ENCODE measurements at regions not wholly inside any gene's neighbourhood (a gene's known extent, or its start where the extent isn't known, plus 50 kb on each side); places are given as distances from the start of the nearest gene placed in this dataset.
"Not testable (repeated sequence)": the region's sequence is repeated elsewhere in the genome, so short reads cannot be mapped to it uniquely, and the experiment has no call there.

- H4K8ac ChIP-seq (ENCODE audit: low read depth in 2 of 2, low read length in 2 of 2); intact Hi-C loops (cut with micrococcal nuclease); H3K27ac ChIP-seq (ENCODE audit: insufficient read depth, low read length); H2BK15ac ChIP-seq (ENCODE audit: low read depth, low read length); H2BK120ac ChIP-seq (ENCODE audit: low read depth, low read length); H4K91ac ChIP-seq (ENCODE audit: insufficient read depth, low read depth, low read length); H3K9me3 ChIP-seq (ENCODE audit: control insufficient read depth, insufficient read depth, low read length); H3K9ac ChIP-seq (ENCODE audit: low read depth, low read length); H3K9me1 ChIP-seq (ENCODE audit: insufficient read depth, low read length); H4K5ac ChIP-seq (ENCODE audit: low read depth, low read length); BruUV-seq (replicated peaks); H3K18ac ChIP-seq (ENCODE audit: low read depth, low read length); H3K56ac ChIP-seq (ENCODE audit: extremely low read depth, insufficient read depth, low read length); H4K20me1 ChIP-seq (ENCODE audit: insufficient read depth, low read length); H2AK9ac ChIP-seq (replicated peaks; ENCODE audit: low read depth, low read length, poor library complexity); H3K27me3 ChIP-seq (ENCODE audit: control insufficient read depth, insufficient read depth, low read length); H3K79me1 ChIP-seq (ENCODE audit: low read depth in 1 of 2, low read length in 2 of 2); H3K4me1 ChIP-seq (ENCODE audit: control insufficient read depth, insufficient read depth, low read length); H2AK5ac ChIP-seq (ENCODE audit: low read depth, low read length); dilution Hi-C loops (cut with HindIII; ENCODE audit: low sequenced_read_pairs, unreplicated experiment); H2BK20ac ChIP-seq (ENCODE audit: low read depth, low read length); H3K14ac ChIP-seq (replicated peaks; ENCODE audit: low read depth, low read length); H3K23ac ChIP-seq (ENCODE audit: low read depth, low read length); H3K4ac ChIP-seq (ENCODE audit: low read depth, low read length); POLR2A ChIA-PET (ENCODE audit: unreplicated experiment); H2BK5ac ChIP-seq (ENCODE audit: low read depth, low read length, poor library complexity, severe bottlenecking); H3K36me3 ChIP-seq (ENCODE audit: control insufficient read depth, insufficient read depth, low read length): not testable (repeated sequence)
- WGBS, 2 experiments (ENCODE audit: extremely low coverage in 2 of 2, insufficient read length in 1 of 2) = 1% methylated on average over 26 of the region's 52 CpGs; no CpG with 5 or more reads in 1 of the 2 experiments
- ATAC-seq (ENCODE audit: low read depth) = peak; percentile 72
- Histone ChIP-seq H2AFZ (replicated peaks; ENCODE audit: low read length, poor library complexity) (peak overlapping the region; percentile 76), H3K4me2 (ENCODE audit: low read depth, low read length) (peak overlapping the region; percentile 77), H3K4me3 (ENCODE audit: insufficient read depth, low read depth, low read length) (peak overlapping the region; percentile 35; the same call in 1 of the 2 replicates)
- in situ Hi-C loops (cut with MboI; ENCODE audit: low sequenced_read_pairs) = loop anchor here (25.0 kb wide), 1 partner anchor 112 kb away; no protein-coding TSS in a partner anchor
- DNase-seq = peak; percentile 29
- CTCF ChIA-PET = interaction anchor here (0.6 to 0.7 kb wide), 3 partner anchors 10 to 152 kb away, joined by 3 to 4 read pairs (median 3); no protein-coding TSS in a partner anchor
- TF ChIP-seq RAD21 (IDR thresholded peaks at IDR 0.05; ENCODE audit: low read length) (peak; percentile 70), SMC3 (IDR thresholded peaks at IDR 0.05; ENCODE audit: low read depth, low read length) (peak; percentile 71), CTCF (conservative IDR thresholded peaks at IDR 0.05; ENCODE audit: low read depth, low read length) (peak; percentile 76), MXI1 (IDR thresholded peaks at IDR 0.05; ENCODE audit: borderline replicate concordance, low read depth, low read length) (peak; percentile 53; the same call in 1 of the 2 replicates)
These were observed 128.9 kb upstream of the HMX1 start for GRCh38 chr4:9000505-9001001.

- BruUV-seq (replicated peaks); intact Hi-C loops (cut with micrococcal nuclease); H3K14ac ChIP-seq (replicated peaks; ENCODE audit: low read depth, low read length); H2BK20ac ChIP-seq (ENCODE audit: low read depth, low read length); H3K9me3 ChIP-seq (ENCODE audit: control insufficient read depth, insufficient read depth, low read length); DNase-seq; H3K4me3 ChIP-seq (ENCODE audit: insufficient read depth, low read depth, low read length); H3K4me1 ChIP-seq (ENCODE audit: control insufficient read depth, insufficient read depth, low read length); H4K91ac ChIP-seq (ENCODE audit: insufficient read depth, low read depth, low read length); H2AK9ac ChIP-seq (replicated peaks; ENCODE audit: low read depth, low read length, poor library complexity); H3K4me2 ChIP-seq (ENCODE audit: low read depth, low read length); H3K27ac ChIP-seq (ENCODE audit: insufficient read depth, low read length); H3K9ac ChIP-seq (ENCODE audit: low read depth, low read length); H3K27me3 ChIP-seq (ENCODE audit: control insufficient read depth, insufficient read depth, low read length); CTCF ChIA-PET; H3K56ac ChIP-seq (ENCODE audit: extremely low read depth, insufficient read depth, low read length); ATAC-seq (ENCODE audit: low read depth); H3K23ac ChIP-seq (ENCODE audit: low read depth, low read length); H3K36me3 ChIP-seq (ENCODE audit: control insufficient read depth, insufficient read depth, low read length); H3K79me1 ChIP-seq (ENCODE audit: low read depth in 1 of 2, low read length in 2 of 2); in situ Hi-C loops (cut with MboI; ENCODE audit: low sequenced_read_pairs); H3K4ac ChIP-seq (ENCODE audit: low read depth, low read length); H2BK15ac ChIP-seq (ENCODE audit: low read depth, low read length); H3K18ac ChIP-seq (ENCODE audit: low read depth, low read length); dilution Hi-C loops (cut with HindIII; ENCODE audit: low sequenced_read_pairs, unreplicated experiment); H2AFZ ChIP-seq (replicated peaks; ENCODE audit: low read length, poor library complexity); POLR2A ChIA-PET (ENCODE audit: unreplicated experiment); H4K20me1 ChIP-seq (ENCODE audit: insufficient read depth, low read length); H3K9me1 ChIP-seq (ENCODE audit: insufficient read depth, low read length); H2AK5ac ChIP-seq (ENCODE audit: low read depth, low read length); H4K8ac ChIP-seq (ENCODE audit: low read depth in 2 of 2, low read length in 2 of 2); H4K5ac ChIP-seq (ENCODE audit: low read depth, low read length); H2BK5ac ChIP-seq (ENCODE audit: low read depth, low read length, poor library complexity, severe bottlenecking); H2BK120ac ChIP-seq (ENCODE audit: low read depth, low read length): not testable (repeated sequence)
- 25% methylated on average over 4 of the region's 15 CpGs; no CpG with 5 or more reads in 1 of the 2 experiments for WGBS, 2 experiments (ENCODE audit: extremely low coverage in 2 of 2, insufficient read length in 1 of 2)
These were observed 121.3 kb upstream of the HMX1 start for GRCh38 chr4:8992981-8993380.

Data from IMR-90 (cell line).